IMR-90 (cell line): ENCODE measurements at regions not wholly inside any gene's neighbourhood (a gene's known extent, or its start where the extent isn't known, plus 50 kb on each side); places are given as distances from the start of the nearest gene placed in this dataset.

ENCODE experiments used
- ATAC-seq: fragments of 200-7000 bp; cut with Tn5 transposase; 2 replicates; pipeline ENCODE4 v1.9.1; 2020; ENCODE audit warnings: low read depth, mild to moderate bottlenecking, moderate library complexity
- BruUV-seq: library from RNA; stranded (reverse); fragments of 400-500 nt; replicated peaks from 2 replicates; lab custom pipeline; 2021; lab: Mats Ljungman, UMichigan
- CTCF ChIA-PET: fragments of 300-600 bp; formaldehyde crosslinking; extraction: SDS; loops from one replicate; lab custom pipeline; 2021; ENCODE audit warnings: antibody characterized with exemption; lab: Yijun Ruan, JAX
- POLR2A ChIA-PET: fragments of 300-600 bp; sonication (Branson Sonifier 250); formaldehyde crosslinking; loops from one replicate; lab custom pipeline; 2022; ENCODE audit warnings: antibody characterized with exemption; ENCODE audit not compliant: unreplicated experiment; lab: Charles Lee
- DNase-seq: peaks from one replicate; pipeline ENCODE4 v3.0.0; 2013
- H2AFZ ChIP-seq: replicated peaks from 2 replicates; pipeline ENCODE3; 2013; ENCODE audit warnings: low read length, mild to moderate bottlenecking; ENCODE audit not compliant: poor library complexity
- H2AK5ac ChIP-seq: 2 replicates; pipeline ENCODE4 v1.6.1; 2013; ENCODE audit warnings: low read depth, low read length, inconsistent platforms
- H2AK9ac ChIP-seq: replicated peaks from 2 replicates; pipeline ENCODE3; 2013; ENCODE audit warnings: mild to moderate bottlenecking, low read depth, low read length, moderate library complexity; ENCODE audit not compliant: poor library complexity
- H2BK120ac ChIP-seq: 2 replicates; pipeline ENCODE4 v1.6.1; 2013; ENCODE audit warnings: low read depth, low read length, inconsistent platforms
- H2BK15ac ChIP-seq: 3 replicates; pipeline ENCODE4 v1.6.1; 2013; ENCODE audit warnings: low read depth, low read length, inconsistent platforms
- H2BK20ac ChIP-seq: 2 replicates; pipeline ENCODE4 v1.6.1; 2013; ENCODE audit warnings: low read depth, mild to moderate bottlenecking, inconsistent platforms, low read length, moderate library complexity
- H2BK5ac ChIP-seq: 2 replicates; pipeline ENCODE4 v1.6.1; 2013; ENCODE audit warnings: mild to moderate bottlenecking, low read depth, low read length, inconsistent platforms; ENCODE audit not compliant: poor library complexity, severe bottlenecking
- H3K14ac ChIP-seq: replicated peaks from 2 replicates; pipeline ENCODE4 v1.6.1; 2013; ENCODE audit warnings: low read depth, low read length, inconsistent platforms
- H3K18ac ChIP-seq: 2 replicates; pipeline ENCODE4 v1.6.1; 2013; ENCODE audit warnings: low read depth, low read length, control low read depth
- H3K23ac ChIP-seq: 2 replicates; pipeline ENCODE4 v1.6.1; 2013; ENCODE audit warnings: low read depth, low read length, inconsistent platforms
- H3K27ac ChIP-seq: 2 replicates; pipeline ENCODE4 v1.5.1; 2013; ENCODE audit warnings: mild to moderate bottlenecking, control low read depth, low read length; ENCODE audit not compliant: insufficient read depth
- H3K27me3 ChIP-seq: 2 replicates; pipeline ENCODE4 v1.6.1; 2013; ENCODE audit warnings: low read length; ENCODE audit not compliant: control insufficient read depth, insufficient read depth
- H3K36me3 ChIP-seq: 2 replicates; pipeline ENCODE4 v1.6.1; 2013; ENCODE audit warnings: low read length, mixed read lengths; ENCODE audit not compliant: control insufficient read depth, insufficient read depth
- H3K4ac ChIP-seq: 2 replicates; pipeline ENCODE4 v1.6.1; 2013; ENCODE audit warnings: low read depth, low read length, inconsistent platforms
- H3K4me1 ChIP-seq: 2 replicates; pipeline ENCODE4 v1.6.1; 2013; ENCODE audit warnings: low read length, mixed read lengths; ENCODE audit not compliant: control insufficient read depth, insufficient read depth
- H3K4me2 ChIP-seq: 2 replicates; pipeline ENCODE4 v1.6.1; 2013; ENCODE audit warnings: low read depth, mild to moderate bottlenecking, control low read depth, low read length, moderate library complexity
- H3K4me3 ChIP-seq: 2 replicates; pipeline ENCODE4 v1.5.1; 2013; ENCODE audit warnings: low read depth, mild to moderate bottlenecking, control low read depth, low read length, moderate library complexity; ENCODE audit not compliant: insufficient read depth
- H3K56ac ChIP-seq: 2 replicates; pipeline ENCODE4 v1.6.1; 2013; ENCODE audit warnings: low read length, inconsistent platforms; ENCODE audit not compliant: insufficient read depth; ENCODE audit errors: extremely low read depth
- H3K79me1 ChIP-seq, 2 experiments: 2 replicates each; pipeline ENCODE4 v1.6.1; 2013; ENCODE audit warnings: low read length in 2 of 2, inconsistent platforms in 1 of 2, low read depth in 1 of 2
- H3K9ac ChIP-seq: 2 replicates; pipeline ENCODE4 v1.6.1; 2013; ENCODE audit warnings: low read depth, low read length, control low read depth
- H3K9me1 ChIP-seq: 2 replicates; pipeline ENCODE4 v1.6.1; 2013; ENCODE audit warnings: low read length, inconsistent platforms; ENCODE audit not compliant: insufficient read depth
- H3K9me3 ChIP-seq: 2 replicates; pipeline ENCODE4 v1.6.1; 2013; ENCODE audit warnings: low read length; ENCODE audit not compliant: control insufficient read depth, insufficient read depth
- H4K20me1 ChIP-seq: 2 replicates; pipeline ENCODE4 v1.6.1; 2013; ENCODE audit warnings: low read length, inconsistent platforms; ENCODE audit not compliant: insufficient read depth
- H4K5ac ChIP-seq: 2 replicates; pipeline ENCODE4 v1.6.1; 2013; ENCODE audit warnings: mild to moderate bottlenecking, low read depth, low read length, control low read depth
- H4K8ac ChIP-seq, 2 experiments: 2 replicates each; pipeline ENCODE4 v1.6.1; 2013; ENCODE audit warnings: low read depth in 2 of 2, low read length in 2 of 2, control low read depth in 1 of 2, inconsistent platforms in 1 of 2
- H4K91ac ChIP-seq: 2 replicates; pipeline ENCODE4 v1.6.1; 2013; ENCODE audit warnings: low read depth, low read length, inconsistent platforms; ENCODE audit not compliant: insufficient read depth
- CEBPB ChIP-seq: IDR thresholded peaks from 2 replicates; pipeline ENCODE4 v1.6.1; 2012; ENCODE audit warnings: low read depth, low read length, improper control_type of control experiment
- FOS ChIP-seq: fragments of 150-350 bp; IDR thresholded peaks from 2 replicates; pipeline ENCODE4 v1.6.1; 2016; ENCODE audit warnings: low read depth, low read length
- WGBS, 2 experiments: methylation state at CpG; one replicate each; pipeline versions ENCODE4 v1.1.5 to v1.1.7; 2013; ENCODE audit warnings: missing lambda C conversion rate in 2 of 2; ENCODE audit not compliant: insufficient read length in 1 of 2; ENCODE audit errors: extremely low coverage in 2 of 2; 5-methylcytosine and 5-hydroxymethylcytosine counted together
- dilution Hi-C: fragments of 300-500 bp; cut with HindIII; formaldehyde crosslinking; loops from one replicate; pipeline ENCODE4 v1.14.3; 2018; ENCODE audit warnings: low sequenced_read_pairs; ENCODE audit not compliant: unreplicated experiment
- in situ Hi-C: fragments of 300-500 bp; cut with MboI; formaldehyde crosslinking; loops from 3 replicates; pipeline ENCODE4 v1.14.3; 2019; ENCODE audit warnings: low sequenced_read_pairs, inconsistent platforms, mixed read lengths
- intact Hi-C: fragments of 100-400 bp; cut with micrococcal nuclease; formaldehyde crosslinking; loops from 2 replicates; pipeline ENCODE4 v1.10.0; 2022

- H2BK120ac ChIP-seq: no peak overlapping the region
- no peaks in the 10 kb centered on the region for H4K20me1 ChIP-seq
- peak overlapping the region; percentile 60; the same call in 1 of the 2 replicates for H2BK20ac ChIP-seq
- dilution Hi-C loops: no loop called here
- no peak overlapping the region for H2AK5ac ChIP-seq
- peaks cover 18% of the 10 kb centered on the region for H3K4me1 ChIP-seq
- no peak overlapping the region for H3K27ac ChIP-seq
- 0 out of 3 replicates have a peak overlapping the region, but pooled peaks have one; percentile 7 for H2BK15ac ChIP-seq
- no peak overlapping the region for H3K4ac ChIP-seq
- no TSS peak for BruUV-seq
- H2AFZ ChIP-seq: no peak overlapping the region
- H3K79me1 ChIP-seq: no peaks in the 10 kb centered on the region
- no peak overlapping the region for H2AK9ac ChIP-seq
- no peak overlapping the region for H3K56ac ChIP-seq
- H3K9me3 ChIP-seq: no peaks in the 10 kb centered on the region
- DNase-seq: no peak
- no peak overlapping the region for H4K91ac ChIP-seq
- peak overlapping the region; percentile 10; the same call in 1 of the 2 replicates for H3K18ac ChIP-seq
- H3K27me3 ChIP-seq: no peaks in the 10 kb centered on the region
- H3K9me1 ChIP-seq: peaks cover 15% of the 10 kb centered on the region
- H4K8ac ChIP-seq: no peak overlapping the region
- H3K36me3 ChIP-seq: no peaks in the 10 kb centered on the region
- no peak overlapping the region for H4K5ac ChIP-seq
- POLR2A ChIA-PET: no interaction called here
- no peak overlapping the region for H3K4me3 ChIP-seq
- intact Hi-C loops: loop anchor here (1.0 to 2.0 kb wide), 3 partner anchors 90 to 328 kb away; no protein-coding TSS in a partner anchor
- in situ Hi-C loops: loop anchor here (5.0 kb wide), 1 partner anchor 240 kb away; the partner anchor contains the start of gene RBPJ
- H3K14ac ChIP-seq: no peak overlapping the region
- TF ChIP-seq FOS (no peak), CEBPB (peak; percentile 67)
- no peak overlapping the region for H2BK5ac ChIP-seq
- CTCF ChIA-PET: interaction anchor here (0.6 to 2.0 kb wide), 7 partner anchors 142 to 587 kb away, joined by 3 to 11 read pairs (median 4); no protein-coding TSS in a partner anchor
- no peak overlapping the region for H3K4me2 ChIP-seq
- H3K9ac ChIP-seq: no peak overlapping the region
- ATAC-seq: no peak
- no CpG with 5 or more reads among the region's 5 CpGs for WGBS, 2 experiments
- no peak overlapping the region for H3K23ac ChIP-seq
Measured at GRCh38 chr4:26082565-26082964, 168.5 kb downstream of the SMIM20 start.
